ENCODE measurements at regions not wholly inside any gene's neighbourhood (a gene's known extent, or its start where the extent isn't known, plus 50 kb on each side); places are given as distances from the start of the nearest gene placed in this dataset.

- TF ChIP-seq AFF4 (CRISPR knock-in tag; IDR thresholded peaks at IDR 0.05; ENCODE audit: borderline replicate concordance) (no peak), MAX (CRISPR knock-in tag; IDR thresholded peaks at IDR 0.05) (no peak), ZNF512 (CRISPR knock-in tag; IDR thresholded peaks at IDR 0.05; ENCODE audit: borderline replicate concordance) (no peak), ELF4 (CRISPR knock-in tag; IDR thresholded peaks at IDR 0.05; ENCODE audit: low read depth) (no peak), NFE2L1 (CRISPR knock-in tag; IDR thresholded peaks at IDR 0.05) (no peak), TCF7 (CRISPR knock-in tag; IDR thresholded peaks at IDR 0.05; ENCODE audit: low read depth) (no peak), ZMAT4 (CRISPR knock-in tag; IDR thresholded peaks at IDR 0.05) (no peak), TEAD1 (CRISPR knock-in tag; IDR thresholded peaks at IDR 0.05) (no peak), KAT7 (CRISPR knock-in tag; IDR thresholded peaks at IDR 0.05; ENCODE audit: borderline replicate concordance) (no peak), RELA (CRISPR knock-in tag; IDR thresholded peaks at IDR 0.05; ENCODE audit: borderline replicate concordance) (no peak)
- TF ChIP-seq, protein P1, sequence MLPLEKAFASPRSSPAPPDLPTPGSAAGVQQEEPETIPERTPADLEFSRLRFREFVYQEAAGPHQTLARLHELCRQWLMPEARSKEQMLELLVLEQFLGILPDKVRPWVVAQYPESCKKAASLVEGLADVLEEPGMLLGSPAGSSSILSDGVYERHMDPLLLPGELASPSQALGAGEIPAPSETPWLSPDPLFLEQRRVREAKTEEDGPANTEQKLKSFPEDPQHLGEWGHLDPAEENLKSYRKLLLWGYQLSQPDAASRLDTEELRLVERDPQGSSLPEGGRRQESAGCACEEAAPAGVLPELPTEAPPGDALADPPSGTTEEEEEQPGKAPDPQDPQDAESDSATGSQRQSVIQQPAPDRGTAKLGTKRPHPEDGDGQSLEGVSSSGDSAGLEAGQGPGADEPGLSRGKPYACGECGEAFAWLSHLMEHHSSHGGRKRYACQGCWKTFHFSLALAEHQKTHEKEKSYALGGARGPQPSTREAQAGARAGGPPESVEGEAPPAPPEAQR (CRISPR knock-in tag; IDR thresholded peaks at IDR 0.05): no peak
- TF ChIP-seq, protein P2, sequence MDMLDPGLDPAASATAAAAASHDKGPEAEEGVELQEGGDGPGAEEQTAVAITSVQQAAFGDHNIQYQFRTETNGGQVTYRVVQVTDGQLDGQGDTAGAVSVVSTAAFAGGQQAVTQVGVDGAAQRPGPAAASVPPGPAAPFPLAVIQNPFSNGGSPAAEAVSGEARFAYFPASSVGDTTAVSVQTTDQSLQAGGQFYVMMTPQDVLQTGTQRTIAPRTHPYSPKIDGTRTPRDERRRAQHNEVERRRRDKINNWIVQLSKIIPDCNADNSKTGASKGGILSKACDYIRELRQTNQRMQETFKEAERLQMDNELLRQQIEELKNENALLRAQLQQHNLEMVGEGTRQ (CRISPR knock-in tag; IDR thresholded peaks at IDR 0.05): no peak
Observed at GRCh38 chr11:131042041-131042390, 125.7 kb upstream of the SNX19 start (continued).

DNA sequence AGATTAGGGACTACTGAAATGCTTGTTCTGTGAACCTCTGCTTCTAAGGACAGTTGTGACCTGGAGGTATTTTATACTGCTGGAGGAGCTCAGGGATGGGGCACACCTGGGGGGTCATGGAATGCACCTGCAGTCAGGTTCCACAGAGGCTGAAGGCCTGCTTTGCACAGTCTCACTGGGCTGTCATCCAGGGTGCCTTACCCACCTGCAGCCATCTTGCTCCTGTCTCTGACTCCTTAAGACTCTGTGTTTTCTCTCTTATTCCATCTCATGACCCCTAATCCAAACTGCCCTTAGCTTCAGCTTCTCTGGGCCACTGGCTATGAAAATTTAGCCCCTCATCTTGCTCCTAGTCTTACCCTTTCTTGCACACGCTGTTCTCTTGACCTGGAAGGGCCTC is 127.0 kb upstream of the SNX19 start:
- Mint-ChIP-seq H3K4me1 (peaks cover 22% of the 10 kb centered on the region), H3K27me3 (ENCODE audit: low read depth) (no peaks in the 10 kb centered on the region; the same call in 1 of the 2 replicates), H3K4me3 (no peak overlapping the region), H3K9me3 (no peaks in the 10 kb centered on the region), H3K27ac (no peak overlapping the region), H3K36me3 (no peaks in the 10 kb centered on the region)
- no peak for DNase-seq (ENCODE audit: low spot score)
- ChIA-PET POLR2A (no interaction called here), CTCF (interaction anchor here (1.4 to 1.5 kb wide), 2 partner anchors 21 to 423 kb away, joined by 5 to 7 read pairs; no protein-coding TSS in a partner anchor)
- no peak for ATAC-seq
- TF ChIP-seq JUN (CRISPR knock-in tag; IDR thresholded peaks at IDR 0.05) (no peak), MAX (CRISPR knock-in tag; IDR thresholded peaks at IDR 0.05) (no peak), OVOL2 (CRISPR knock-in tag; IDR thresholded peaks at IDR 0.05; ENCODE audit: borderline replicate concordance) (no peak), GABPB1 (CRISPR knock-in tag; IDR thresholded peaks at IDR 0.05) (no peak), ZNF512 (CRISPR knock-in tag; IDR thresholded peaks at IDR 0.05; ENCODE audit: borderline replicate concordance) (no peak), ELF4 (CRISPR knock-in tag; IDR thresholded peaks at IDR 0.05; ENCODE audit: low read depth) (no peak), CDX4 (CRISPR knock-in tag; IDR thresholded peaks at IDR 0.05; ENCODE audit: borderline replicate concordance) (no peak), ARID4B (CRISPR knock-in tag; IDR thresholded peaks at IDR 0.05; ENCODE audit: borderline replicate concordance) (no peak)
- TF ChIP-seq, protein P3, sequence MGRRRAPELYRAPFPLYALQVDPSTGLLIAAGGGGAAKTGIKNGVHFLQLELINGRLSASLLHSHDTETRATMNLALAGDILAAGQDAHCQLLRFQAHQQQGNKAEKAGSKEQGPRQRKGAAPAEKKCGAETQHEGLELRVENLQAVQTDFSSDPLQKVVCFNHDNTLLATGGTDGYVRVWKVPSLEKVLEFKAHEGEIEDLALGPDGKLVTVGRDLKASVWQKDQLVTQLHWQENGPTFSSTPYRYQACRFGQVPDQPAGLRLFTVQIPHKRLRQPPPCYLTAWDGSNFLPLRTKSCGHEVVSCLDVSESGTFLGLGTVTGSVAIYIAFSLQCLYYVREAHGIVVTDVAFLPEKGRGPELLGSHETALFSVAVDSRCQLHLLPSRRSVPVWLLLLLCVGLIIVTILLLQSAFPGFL (CRISPR knock-in tag; IDR thresholded peaks at IDR 0.05; ENCODE audit: borderline replicate concordance): no peak
